Activated CD8-positive, alpha-beta memory T cell treated with anti-CD3 and anti-CD28 coated beads for 24 hours (primary cell): ENCODE measurements at regions not wholly inside any gene's neighbourhood (a gene's known extent, or its start where the extent isn't known, plus 50 kb on each side); places are given as distances from the start of the nearest gene placed in this dataset.

Experiments used
- DNase-seq: peaks from one replicate; pipeline ENCODE4 v3.0.0-alpha.2; 2020

DNA sequence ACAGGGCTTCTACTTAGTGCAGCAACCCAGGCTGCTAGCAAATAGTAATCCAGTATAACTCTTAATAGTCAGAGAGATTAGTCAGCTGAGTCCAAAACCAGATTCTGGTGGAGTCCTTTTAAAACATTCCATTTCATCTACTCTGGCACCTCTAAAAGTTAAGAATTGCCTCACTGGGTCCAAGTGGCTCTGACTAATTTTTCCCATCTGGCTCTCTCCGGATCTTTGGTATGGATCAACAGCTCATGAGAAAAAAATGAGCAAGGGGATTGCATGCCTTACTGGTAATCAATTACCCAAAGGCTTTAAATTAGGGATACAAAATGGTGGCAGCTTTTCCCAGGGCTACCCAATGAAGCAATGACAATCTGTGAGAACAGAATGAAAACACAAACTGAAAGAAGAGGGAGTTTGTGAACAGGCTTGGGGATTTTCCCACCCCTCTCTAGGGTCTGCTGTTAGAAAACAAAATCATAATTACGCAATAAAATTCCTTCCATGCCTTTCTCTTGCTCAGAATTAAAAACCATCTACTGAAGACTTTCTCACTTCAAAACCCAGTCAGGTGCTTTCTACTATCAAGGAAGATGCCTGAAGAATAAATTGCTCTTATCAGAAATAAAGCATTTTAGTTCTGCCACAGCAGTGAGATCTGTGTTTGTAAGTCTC lies 84.6 kb upstream of the PMFBP1 start:
- no peak for DNase-seq

DNA sequence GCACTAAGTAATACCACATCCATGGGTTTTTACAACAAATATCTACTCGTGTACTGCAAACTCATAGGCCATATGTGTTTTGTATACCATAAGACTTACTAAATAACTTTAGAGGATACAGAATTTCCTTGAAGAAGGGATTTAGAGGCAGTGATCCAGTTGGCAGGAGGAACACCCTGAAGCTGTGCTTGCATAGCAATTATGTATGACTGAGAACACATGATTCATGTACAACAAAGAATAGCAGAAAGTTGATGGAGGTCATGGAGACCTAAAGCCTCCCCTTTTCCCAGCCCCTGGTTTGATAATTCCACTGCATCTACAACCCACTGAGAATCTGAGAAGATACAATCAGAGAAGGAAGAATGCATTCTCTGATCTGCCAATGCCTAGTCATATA lies 83.8 kb upstream of the PMFBP1 start:
- no peak for DNase-seq

GRCh38 chr16:72247821-72248253 lies 75.9 kb upstream of the PMFBP1 start:
- DNase-seq, result no peak

GRCh38 chr16:72246423-72246822 lies 74.5 kb upstream of the PMFBP1 start:
- DNase-seq, result no peak

DNA sequence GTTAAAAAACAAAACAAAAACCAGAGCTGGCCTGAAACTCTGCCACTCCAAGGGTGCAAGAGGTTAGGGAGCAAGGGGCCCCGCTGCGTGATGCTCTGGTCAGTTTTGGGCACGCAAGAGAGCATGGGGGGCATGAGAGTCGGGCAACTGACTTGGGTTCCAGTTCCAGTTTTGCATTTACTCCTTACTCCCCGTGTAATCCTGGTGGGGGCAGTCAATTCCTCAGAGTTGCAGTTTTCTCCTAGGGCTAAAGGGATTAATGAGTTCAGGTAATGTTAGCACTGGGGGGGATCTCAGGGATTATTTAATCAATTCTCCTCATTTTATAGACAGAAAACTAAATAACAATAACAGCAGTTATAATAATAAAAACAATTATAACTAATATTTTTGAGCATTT lies 72.9 kb upstream of the PMFBP1 start:
- DNase-seq, result no peak

DNA sequence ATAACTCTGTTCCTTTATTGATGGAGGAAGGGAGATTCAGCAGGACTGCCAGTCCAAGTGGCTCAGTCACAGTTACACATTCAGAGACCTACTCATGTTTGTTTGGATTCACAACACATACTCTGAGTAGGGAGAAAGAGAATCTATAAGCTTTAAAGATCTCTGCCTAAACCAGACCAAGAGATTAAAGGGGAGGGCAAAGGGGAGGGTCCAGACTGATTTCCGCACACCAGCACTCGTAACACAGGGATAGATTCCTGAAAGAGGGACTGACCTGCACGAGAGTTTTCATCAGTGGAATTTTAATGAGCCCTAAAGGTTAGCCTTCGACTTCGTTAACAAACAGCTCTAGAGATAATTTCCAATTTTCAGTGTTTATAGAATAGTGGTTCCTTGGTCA lies 71.7 kb upstream of the PMFBP1 start:
- no peak for DNase-seq

GRCh38 chr16:72242757-72243156 lies 70.8 kb upstream of the PMFBP1 start:
- no peak for DNase-seq

DNA sequence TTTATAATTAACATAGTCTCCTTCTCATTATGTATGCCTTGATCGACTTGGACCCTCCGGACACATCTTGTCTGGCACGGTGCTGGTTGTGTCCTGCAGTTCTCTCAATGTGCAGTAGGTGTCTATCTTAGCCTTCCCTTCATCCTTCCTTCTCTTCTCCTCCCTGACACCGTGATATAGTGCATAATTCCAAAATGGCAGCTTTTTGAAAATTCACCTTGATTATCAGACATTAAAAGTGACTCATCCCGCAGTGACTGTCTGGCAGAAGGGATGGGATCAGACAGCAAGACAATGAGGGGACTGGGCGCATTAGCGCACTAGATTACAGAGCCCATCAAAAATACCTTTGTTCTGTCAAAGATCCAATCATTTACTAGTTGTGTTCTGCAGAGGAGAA lies 70.0 kb upstream of the PMFBP1 start:
- DNase-seq, result no peak

- no peak for DNase-seq
These were observed 69.1 kb upstream of the PMFBP1 start for GRCh38 chr16:72241008-72241407.

DNA sequence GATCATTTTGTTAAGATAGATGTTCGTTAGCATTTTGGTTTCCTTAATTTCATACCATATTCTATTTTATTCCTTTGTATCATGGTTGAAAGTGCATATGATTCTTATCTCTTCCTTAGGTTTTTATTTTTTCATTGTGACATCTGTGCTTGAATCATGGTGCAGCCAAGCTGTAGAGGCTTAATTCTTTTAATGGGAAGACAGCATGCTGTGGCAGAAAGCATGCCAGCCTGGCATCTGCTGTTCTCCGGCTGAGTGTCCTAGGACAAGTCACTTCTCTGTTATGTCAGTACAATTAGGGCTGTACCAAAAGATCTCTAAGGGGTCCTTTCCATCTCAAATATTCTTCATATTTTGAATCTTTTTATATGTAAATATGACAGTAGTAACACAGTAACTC lies 68.5 kb upstream of the PMFBP1 start:
- DNase-seq, result no peak

GRCh38 chr16:72236866-72237265 lies 64.9 kb upstream of the PMFBP1 start:
- DNase-seq, result no peak

- no peak for DNase-seq
These were observed 62.4 kb upstream of the PMFBP1 start for GRCh38 chr16:72234387-72234786.

DNA sequence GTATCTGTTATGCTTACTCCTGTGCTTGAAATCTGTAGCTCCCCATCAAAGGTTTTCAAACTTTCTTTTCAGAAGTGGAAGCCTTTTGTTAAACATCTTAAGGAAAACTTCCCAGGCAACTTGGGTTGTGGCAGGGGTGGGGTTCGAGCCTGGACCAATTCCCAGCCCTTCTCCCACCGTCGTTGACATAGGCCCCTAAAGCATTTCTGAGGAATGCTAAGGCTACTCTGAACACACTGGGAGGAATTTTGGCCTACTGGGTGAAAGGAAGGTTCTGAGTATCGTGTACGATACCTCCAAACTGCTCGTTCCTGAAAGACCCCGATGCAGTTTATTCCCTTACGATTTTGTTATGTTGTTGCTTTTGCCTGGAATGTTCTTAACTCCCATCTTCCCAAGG lies 56.1 kb upstream of the PMFBP1 start:
- no peak for DNase-seq

DNA sequence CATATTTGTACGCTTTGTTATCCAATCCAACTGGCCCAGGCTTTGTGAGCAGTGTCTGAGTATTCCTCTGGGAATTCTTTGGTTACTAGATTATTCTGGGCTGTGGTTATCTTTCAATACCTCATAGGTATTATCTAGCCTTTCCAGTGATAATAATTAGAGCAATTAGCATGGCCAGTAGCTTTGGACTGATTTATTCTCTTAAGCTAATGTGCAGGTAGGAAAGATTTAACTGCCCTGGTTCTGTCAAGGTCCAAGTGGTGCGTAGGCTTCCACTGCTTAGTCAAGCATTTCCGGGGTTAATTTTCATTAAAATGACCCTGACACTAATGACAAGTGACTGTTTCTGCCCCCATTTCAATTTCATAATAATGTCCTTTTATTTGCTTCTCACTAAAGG lies 54.2 kb upstream of the PMFBP1 start:
- no peak for DNase-seq

GRCh38 chr16:72224260-72224768 lies 52.4 kb upstream of the PMFBP1 start:
- DNase-seq, result no peak

DNA sequence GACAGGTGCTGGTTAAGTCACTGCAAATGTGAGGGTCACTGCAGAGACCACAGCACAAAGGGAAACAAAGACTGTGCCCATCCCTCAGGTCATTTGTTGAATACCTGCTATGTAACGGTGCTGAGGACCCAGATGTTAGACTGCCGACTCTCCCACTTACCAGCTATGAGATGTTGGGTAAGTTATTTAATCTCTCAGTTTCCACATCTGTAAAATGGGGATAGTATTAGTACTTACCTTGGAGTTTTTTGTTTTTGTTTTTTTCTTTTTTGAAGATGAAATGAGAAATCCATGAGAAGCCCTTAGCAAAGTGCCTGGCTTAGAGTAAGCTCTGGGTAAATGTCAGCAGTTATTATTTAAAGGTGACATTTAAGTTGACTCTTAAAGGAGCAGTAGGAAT lies 50.5 kb upstream of the PMFBP1 start:
- DNase-seq, result no peak
